ENCODE measurements at regions not wholly inside any gene's neighbourhood (a gene's known extent, or its start where the extent isn't known, plus 50 kb on each side); places are given as distances from the start of the nearest gene placed in this dataset.

- Histone ChIP-seq H3K9me3 (no peaks in the 10 kb centered on the region), H3K27ac (peak overlapping the region in 1 of 2 donors; percentile 14), H3K27me3 (no peaks in the 10 kb centered on the region), H3K4me3 (no peak overlapping the region), H3K36me3 (no peaks in the 10 kb centered on the region), H3K4me1 (no peaks in the 10 kb centered on the region)
- TF ChIP-seq, protein P1, sequence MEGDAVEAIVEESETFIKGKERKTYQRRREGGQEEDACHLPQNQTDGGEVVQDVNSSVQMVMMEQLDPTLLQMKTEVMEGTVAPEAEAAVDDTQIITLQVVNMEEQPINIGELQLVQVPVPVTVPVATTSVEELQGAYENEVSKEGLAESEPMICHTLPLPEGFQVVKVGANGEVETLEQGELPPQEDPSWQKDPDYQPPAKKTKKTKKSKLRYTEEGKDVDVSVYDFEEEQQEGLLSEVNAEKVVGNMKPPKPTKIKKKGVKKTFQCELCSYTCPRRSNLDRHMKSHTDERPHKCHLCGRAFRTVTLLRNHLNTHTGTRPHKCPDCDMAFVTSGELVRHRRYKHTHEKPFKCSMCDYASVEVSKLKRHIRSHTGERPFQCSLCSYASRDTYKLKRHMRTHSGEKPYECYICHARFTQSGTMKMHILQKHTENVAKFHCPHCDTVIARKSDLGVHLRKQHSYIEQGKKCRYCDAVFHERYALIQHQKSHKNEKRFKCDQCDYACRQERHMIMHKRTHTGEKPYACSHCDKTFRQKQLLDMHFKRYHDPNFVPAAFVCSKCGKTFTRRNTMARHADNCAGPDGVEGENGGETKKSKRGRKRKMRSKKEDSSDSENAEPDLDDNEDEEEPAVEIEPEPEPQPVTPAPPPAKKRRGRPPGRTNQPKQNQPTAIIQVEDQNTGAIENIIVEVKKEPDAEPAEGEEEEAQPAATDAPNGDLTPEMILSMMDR (IDR thresholded peaks at IDR 0.05), result no peak
- DNase-seq (peak in 2 of 4 donors; percentile 54 to 73), ATAC-seq (peak; percentile 73)
- intact Hi-C loops (cut with DNase I), result no loop called here
These were observed 1377.0 kb downstream of the SUCLG1 start for GRCh38 chr2:83081826-83082690.

DNA sequence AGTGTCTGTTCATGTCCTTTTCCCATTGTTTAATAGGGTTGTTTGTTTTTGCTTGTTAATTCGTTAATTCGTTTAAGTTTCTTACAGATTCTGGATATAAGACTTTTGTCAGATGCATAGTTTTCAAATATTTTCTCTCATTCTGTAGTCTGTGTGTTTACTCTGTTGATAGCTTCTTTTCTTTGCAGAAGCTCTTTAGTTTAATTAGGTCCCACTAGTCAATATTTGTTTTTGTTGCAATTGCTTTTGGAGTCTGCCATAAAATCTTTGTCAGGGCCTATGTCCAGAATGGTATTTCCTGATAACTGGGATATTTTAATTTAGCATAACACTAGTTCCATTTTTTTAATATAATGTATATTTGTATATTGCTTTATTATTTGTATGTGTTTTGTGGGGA, 1380.1 kb downstream of the SUCLG1 start:
- Histone ChIP-seq H3K4me1 (no peaks in the 10 kb centered on the region), H3K27ac (no peak overlapping the region), H3K4me3 (no peak overlapping the region), H3K27me3 (no peaks in the 10 kb centered on the region), H3K9me3 (no peaks in the 10 kb centered on the region), H3K36me3 (no peaks in the 10 kb centered on the region)
- DNase-seq, result no peak
- TF ChIP-seq, protein P1 (IDR thresholded peaks at IDR 0.05), result no peak
- intact Hi-C loops (cut with DNase I), result no loop called here
- no peak for ATAC-seq

GRCh38 chr2:83072767-83073166, 1386.3 kb downstream of the SUCLG1 start:
- Histone ChIP-seq H3K4me1 (no peaks in the 10 kb centered on the region), H3K9me3 (no peaks in the 10 kb centered on the region), H3K36me3 (no peaks in the 10 kb centered on the region), H3K4me3 (no peak overlapping the region), H3K27ac (no peak overlapping the region), H3K27me3 (no peaks in the 10 kb centered on the region)
- DNase-seq (no peak), ATAC-seq (no peak)
- intact Hi-C loops (cut with DNase I), result no loop called here
- TF ChIP-seq, protein P1 (IDR thresholded peaks at IDR 0.05), result no peak

GRCh38 chr2:83071914-83072313, 1387.2 kb downstream of the SUCLG1 start:
- no peak for ATAC-seq
- Histone ChIP-seq H3K4me1 (no peaks in the 10 kb centered on the region), H3K9me3 (no peaks in the 10 kb centered on the region), H3K4me3 (no peak overlapping the region), H3K27me3 (no peaks in the 10 kb centered on the region), H3K27ac (no peak overlapping the region), H3K36me3 (no peaks in the 10 kb centered on the region)
- TF ChIP-seq, protein P1 (IDR thresholded peaks at IDR 0.05), result no peak
- no peak for DNase-seq
- intact Hi-C loops (cut with DNase I), result no loop called here

GRCh38 chr2:83071352-83071751, 1387.7 kb downstream of the SUCLG1 start:
- DNase-seq (no peak), ATAC-seq (no peak)
- Histone ChIP-seq H3K36me3 (no peaks in the 10 kb centered on the region), H3K4me3 (no peak overlapping the region), H3K4me1 (no peaks in the 10 kb centered on the region), H3K27me3 (no peaks in the 10 kb centered on the region), H3K27ac (no peak overlapping the region), H3K9me3 (no peaks in the 10 kb centered on the region)
- intact Hi-C loops (cut with DNase I), result no loop called here
- TF ChIP-seq, protein P1 (IDR thresholded peaks at IDR 0.05), result no peak

Measured in left lung (tissue), 4 donors.